ENCODE measurements at regions not wholly inside any gene's neighbourhood (a gene's known extent, or its start where the extent isn't known, plus 50 kb on each side); places are given as distances from the start of the nearest gene placed in this dataset.
"Not testable (repeated sequence)": the region's sequence is repeated elsewhere in the genome, so short reads cannot be mapped to it uniquely, and the experiment has no call there.

- no peak overlapping the region for H3K27ac Mint-ChIP-seq
- 95% methylated on average over 1 of the region's 2 CpGs for WGBS (ENCODE audit: insufficient coverage)
These were observed 56.5 kb upstream of the COL5A2 start for GRCh38 chr2:189236066-189236465.

GRCh38 chr2:189238903-189239302 lies 59.3 kb upstream of the COL5A2 start:
- Histone ChIP-seq H3K4me1 (ENCODE audit: control insufficient read depth, insufficient read depth, low read length) (no peaks in the 10 kb centered on the region), H3K4me3 (ENCODE audit: low read length) (no peak overlapping the region), H3K27me3 (ENCODE audit: control insufficient read depth, insufficient read depth, low read length) (no peaks in the 10 kb centered on the region), H3K36me3 (ENCODE audit: control insufficient read depth, insufficient read depth, low read length) (no peaks in the 10 kb centered on the region), H3K27ac (ENCODE audit: low read length) (no peak overlapping the region), H3K9me3 (ENCODE audit: control insufficient read depth, insufficient read depth, low read length) (no peaks in the 10 kb centered on the region)
- H3K27ac Mint-ChIP-seq, result no peak overlapping the region
- no peaks in the 10 kb centered on the region for H3K4me1 Mint-ChIP-seq
- no peaks in the 10 kb centered on the region for H3K36me3 Mint-ChIP-seq
- DNase-seq (no peak), ATAC-seq (no peak)
- TF ChIP-seq CTCF (IDR thresholded peaks at IDR 0.05), result no peak
- no peak overlapping the region for H3K4me3 Mint-ChIP-seq
- intact Hi-C loops (cut with micrococcal nuclease), result no loop called here
- H3K27me3 Mint-ChIP-seq (ENCODE audit: low read depth in 2 of 2), result no peaks in the 10 kb centered on the region
- H3K9me3 Mint-ChIP-seq, result peaks cover 14% of the 10 kb centered on the region in 2 donors

More at GRCh38 chr2:189236066-189236465, 56.5 kb upstream of the COL5A2 start:
- Mint-ChIP-seq H3K27me3 (ENCODE audit: low read depth in 2 of 2) (no peaks in the 10 kb centered on the region), H3K36me3 (no peaks in the 10 kb centered on the region), H3K9me3 (peaks cover 7 to 9% of the 10 kb centered on the region in 2 donors), H3K4me3 (no peak overlapping the region), H3K4me1 (no peaks in the 10 kb centered on the region)
- H3K36me3 ChIP-seq (ENCODE audit: control insufficient read depth, insufficient read depth, low read length), result no peaks in the 10 kb centered on the region
- no peak for TF ChIP-seq CTCF (IDR thresholded peaks at IDR 0.05)
- ATAC-seq, result no peak
- no peak overlapping the region for H3K4me3 ChIP-seq (ENCODE audit: low read length)
- no peaks in the 10 kb centered on the region for H3K27me3 ChIP-seq (ENCODE audit: control insufficient read depth, insufficient read depth, low read length)
- no peaks in the 10 kb centered on the region for H3K4me1 ChIP-seq (ENCODE audit: control insufficient read depth, insufficient read depth, low read length)
- no peak for DNase-seq
- intact Hi-C loops (cut with micrococcal nuclease), result no loop called here
- H3K27ac ChIP-seq (ENCODE audit: low read length), result no peak overlapping the region
- no peaks in the 10 kb centered on the region for H3K9me3 ChIP-seq (ENCODE audit: control insufficient read depth, insufficient read depth, low read length)

- H3K4me1 Mint-ChIP-seq; DNase-seq; H3K27ac Mint-ChIP-seq; ATAC-seq; H3K27me3 ChIP-seq (ENCODE audit: control insufficient read depth, insufficient read depth, low read length); intact Hi-C loops (cut with micrococcal nuclease); H3K36me3 Mint-ChIP-seq; H3K4me3 ChIP-seq (ENCODE audit: low read length); H3K36me3 ChIP-seq (ENCODE audit: control insufficient read depth, insufficient read depth, low read length); H3K27ac ChIP-seq (ENCODE audit: low read length); H3K9me3 ChIP-seq (ENCODE audit: control insufficient read depth, insufficient read depth, low read length); H3K4me1 ChIP-seq (ENCODE audit: control insufficient read depth, insufficient read depth, low read length); H3K4me3 Mint-ChIP-seq; H3K27me3 Mint-ChIP-seq (ENCODE audit: low read depth in 2 of 2): not testable (repeated sequence)
- H3K9me3 Mint-ChIP-seq, result peaks cover 17 to 21% of the 10 kb centered on the region in 2 donors
- WGBS (ENCODE audit: insufficient coverage), result 91% methylated on average over 1 of the region's 1 CpG
These were observed 64.3 kb upstream of the COL5A2 start for GRCh38 chr2:189243843-189244242.

GRCh38 chr2:189247276-189247675 lies 67.7 kb upstream of the COL5A2 start:
- WGBS (ENCODE audit: insufficient coverage), result 82% methylated on average over 1 of the region's 1 CpG
- intact Hi-C loops (cut with micrococcal nuclease), result no loop called here
- H3K9me3 Mint-ChIP-seq, result peaks cover 17 to 19% of the 10 kb centered on the region in 2 donors
- no peaks in the 10 kb centered on the region for H3K27me3 Mint-ChIP-seq (ENCODE audit: low read depth in 2 of 2)
- TF ChIP-seq CTCF (IDR thresholded peaks at IDR 0.05), result no peak
- H3K27ac Mint-ChIP-seq, result no peak overlapping the region
- no peak for ATAC-seq
- H3K4me3 Mint-ChIP-seq, result no peak overlapping the region
- H3K4me3 ChIP-seq (ENCODE audit: low read length), result no peak overlapping the region
- no peak for DNase-seq
- H3K9me3 ChIP-seq (ENCODE audit: control insufficient read depth, insufficient read depth, low read length), result no peaks in the 10 kb centered on the region
- no peak overlapping the region for H3K27ac ChIP-seq (ENCODE audit: low read length)
- H3K36me3 ChIP-seq (ENCODE audit: control insufficient read depth, insufficient read depth, low read length), result no peaks in the 10 kb centered on the region
- no peaks in the 10 kb centered on the region for H3K36me3 Mint-ChIP-seq
- no peaks in the 10 kb centered on the region for H3K4me1 Mint-ChIP-seq
- no peaks in the 10 kb centered on the region for H3K4me1 ChIP-seq (ENCODE audit: control insufficient read depth, insufficient read depth, low read length)
- H3K27me3 ChIP-seq (ENCODE audit: control insufficient read depth, insufficient read depth, low read length), result no peaks in the 10 kb centered on the region

Data from natural killer cell (primary cell).